Islet of Langerhans (tissue), 1 donor: ENCODE measurements at regions not wholly inside any gene's neighbourhood (a gene's known extent, or its start where the extent isn't known, plus 50 kb on each side); places are given as distances from the start of the nearest gene placed in this dataset.
A peak's percentile ranks its signal among the peaks of the same experiment; 100 is the strongest.

ENCODE experiments used
- FAIRE-seq: peaks from one replicate; lab custom pipeline; 2011; peaks lifted over from hg19 to GRCh38; lab: Jason Lieb, UNC

DNA sequence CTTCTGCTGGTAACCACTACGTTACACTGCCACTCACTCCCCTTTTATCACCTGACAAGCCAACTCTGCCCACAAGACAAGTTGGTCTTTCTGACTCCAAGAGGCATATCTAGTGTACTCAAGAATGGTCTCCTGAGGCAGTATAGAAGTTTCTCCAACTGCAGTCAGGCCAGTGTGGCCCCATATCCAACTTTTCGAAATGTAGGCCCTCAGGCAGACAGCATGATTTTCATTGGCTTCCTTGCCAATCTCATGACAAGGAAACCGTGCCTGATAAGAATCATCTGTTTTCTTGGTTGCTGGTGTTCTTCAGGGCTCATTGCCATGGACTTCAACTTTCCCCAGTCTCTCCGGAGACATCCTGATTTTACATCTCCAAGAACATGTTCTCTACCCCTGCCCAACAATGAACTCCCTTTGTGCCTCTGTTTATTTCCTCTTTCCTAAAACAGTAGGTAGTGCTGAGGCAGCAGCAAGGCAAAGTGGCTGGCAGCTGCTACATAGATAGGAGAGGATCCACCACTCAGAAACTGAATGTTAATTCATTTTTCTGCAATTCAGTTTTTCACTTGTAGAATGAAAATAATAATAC lies 62.6 kb upstream of the SEMA6A start:
- no peak for FAIRE-seq

DNA sequence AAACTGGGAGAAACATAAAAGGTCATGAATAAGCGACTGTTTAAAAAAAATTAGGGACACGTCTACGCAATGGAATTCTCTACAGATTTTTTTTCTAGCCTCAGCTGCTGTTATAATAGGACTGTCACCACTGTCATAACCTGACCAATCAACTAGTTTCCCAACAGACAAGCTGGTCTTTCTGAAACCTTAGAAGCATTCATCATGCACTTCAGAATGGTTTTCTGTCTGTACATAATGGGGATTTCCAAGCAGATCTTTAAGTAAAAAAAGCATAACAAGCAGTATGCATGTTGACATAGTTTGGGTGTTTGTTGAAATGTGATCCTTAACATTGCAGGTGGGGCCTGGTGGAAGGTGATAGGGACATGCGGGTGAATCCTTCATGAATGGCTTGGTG lies 58.3 kb upstream of the SEMA6A start:
- FAIRE-seq, result no peak

DNA sequence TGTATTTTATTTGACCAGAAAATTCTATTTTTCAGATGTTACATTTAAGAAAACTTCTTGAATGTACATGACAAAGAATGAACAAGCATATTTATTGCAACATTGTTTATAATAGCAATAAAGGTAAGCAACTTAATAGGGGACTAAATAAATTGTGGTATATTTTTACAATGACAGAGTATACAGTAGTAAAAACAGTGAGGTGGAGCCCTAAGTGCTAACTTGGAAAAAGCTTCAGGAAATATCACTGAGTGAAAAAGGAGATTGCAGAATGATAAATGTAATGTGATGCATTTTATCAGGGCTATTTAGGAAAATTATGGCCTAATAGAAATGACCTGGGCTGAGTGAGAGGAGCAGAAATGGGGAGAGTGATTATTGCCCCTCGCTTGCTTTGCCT lies 56.5 kb upstream of the SEMA6A start:
- FAIRE-seq, result no peak

DNA sequence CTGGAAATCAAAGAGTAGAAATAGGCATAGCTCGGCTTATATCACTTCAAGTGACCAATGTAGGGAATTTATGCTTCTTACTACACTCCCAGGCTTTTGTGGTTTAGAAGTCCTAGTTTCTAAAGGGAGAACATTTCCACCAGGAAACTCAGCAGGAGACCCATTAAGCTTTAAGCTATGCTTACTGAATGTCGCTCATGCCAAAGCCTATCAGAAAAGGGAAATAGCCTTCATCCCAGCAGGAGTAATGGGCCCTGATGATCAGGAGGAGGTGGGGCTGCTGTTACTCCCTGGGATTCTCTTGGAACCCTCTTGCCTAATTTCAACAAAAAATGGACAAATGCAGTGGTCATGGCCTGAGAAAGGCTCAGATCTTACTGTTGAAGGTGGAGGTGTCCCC lies 54.5 kb upstream of the SEMA6A start:
- no peak for FAIRE-seq

DNA sequence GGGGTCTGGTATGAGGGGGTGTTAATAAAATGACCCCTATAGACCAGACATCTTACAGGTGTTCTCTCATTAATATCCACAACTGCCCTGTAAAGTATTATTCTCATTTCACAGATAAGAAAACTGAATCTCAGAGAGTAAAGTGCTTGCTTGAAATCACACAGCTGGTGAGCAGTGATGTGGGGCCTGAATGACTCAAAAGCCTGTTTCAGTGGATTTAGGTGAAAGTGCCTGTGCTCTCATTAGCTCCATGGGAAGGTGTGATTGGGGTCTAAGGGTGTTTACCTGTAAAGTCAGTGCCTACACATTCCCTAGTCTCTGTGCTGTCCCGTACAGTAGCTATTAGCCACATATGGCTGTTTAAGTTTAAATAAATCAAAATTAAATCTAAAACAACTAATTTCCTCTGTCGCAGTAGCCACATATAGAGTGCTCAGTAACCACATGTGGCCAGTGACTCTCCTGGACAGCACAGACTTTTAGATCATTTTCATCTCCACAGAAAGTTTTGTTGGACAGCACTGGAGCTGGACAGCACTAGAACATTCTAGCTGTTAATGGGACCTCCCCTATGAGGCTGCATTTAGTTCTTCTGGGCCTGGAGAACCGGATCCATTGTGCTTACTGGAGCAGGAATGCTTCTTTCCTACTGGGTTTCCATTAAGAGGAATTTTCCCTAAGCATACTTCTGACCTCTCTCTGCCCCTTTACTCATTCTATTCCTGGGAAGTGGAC lies 52.5 kb upstream of the SEMA6A start:
- no peak for FAIRE-seq

DNA sequence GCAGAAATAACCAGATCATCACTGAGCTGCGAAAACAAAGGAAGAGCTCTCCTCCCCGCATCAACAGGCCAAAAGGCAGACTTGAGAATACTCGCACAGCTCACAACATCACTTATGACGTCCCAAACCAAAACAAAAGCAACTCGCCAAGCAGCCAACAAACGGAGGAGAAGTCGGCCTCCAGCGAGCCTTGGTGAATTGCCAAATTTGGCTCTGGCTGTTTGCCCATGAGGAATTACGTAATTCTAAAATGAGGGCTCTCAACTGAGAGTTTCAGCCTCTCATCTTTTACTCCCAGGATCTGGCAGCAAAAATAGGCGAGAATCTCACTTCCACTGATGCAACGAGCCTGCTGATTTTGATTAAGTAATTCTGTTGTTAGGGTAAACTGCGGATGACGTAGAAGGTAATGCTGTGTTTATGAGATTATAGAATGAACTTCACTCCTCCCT lies 51.7 kb upstream of the SEMA6A start:
- FAIRE-seq, result peak; percentile 30
